Endodermal cell (in vitro differentiated cells): ENCODE measurements at regions not wholly inside any gene's neighbourhood (a gene's known extent, or its start where the extent isn't known, plus 50 kb on each side); places are given as distances from the start of the nearest gene placed in this dataset.

ENCODE experiments used
- DNase-seq: peaks from one replicate; pipeline ENCODE4 v3.0.0-alpha.2; 2017
- H3K27ac ChIP-seq: 2 replicates; pipeline ENCODE4 v1.5.1; 2013; ENCODE audit warnings: mild to moderate bottlenecking, low read depth, low read length, moderate library complexity
- H3K27me3 ChIP-seq: 2 replicates; pipeline ENCODE4 v1.6.1; 2013; ENCODE audit warnings: mild to moderate bottlenecking, low read length, moderate library complexity; ENCODE audit not compliant: insufficient read depth, control insufficient read depth, poor library complexity, severe bottlenecking
- H3K36me3 ChIP-seq: 2 replicates; pipeline ENCODE4 v1.7.0; 2013; ENCODE audit warnings: mild to moderate bottlenecking, low read length, moderate library complexity; ENCODE audit not compliant: control insufficient read depth, insufficient read depth
- H3K4me1 ChIP-seq: one replicate; pipeline ENCODE4 v1.7.0; 2013; ENCODE audit warnings: low read length; ENCODE audit not compliant: control insufficient read depth, insufficient read depth
- H3K4me3 ChIP-seq: 2 replicates; pipeline ENCODE4 v1.5.1; 2013; ENCODE audit warnings: mild to moderate bottlenecking, low read length, moderate library complexity
- H3K9ac ChIP-seq: 2 replicates; pipeline ENCODE4 v1.6.1; 2013; ENCODE audit warnings: mild to moderate bottlenecking, low read length, moderate library complexity; ENCODE audit not compliant: poor library complexity, severe bottlenecking; ENCODE audit errors: extremely low read depth
- H3K9me3 ChIP-seq: 2 replicates; pipeline ENCODE4 v1.6.1; 2013; ENCODE audit warnings: mild to moderate bottlenecking, low read length, moderate library complexity; ENCODE audit not compliant: control insufficient read depth
- H3K27ac Mint-ChIP-seq: 2 replicates; pipeline ENCODE4 v1.8.0; 2020; ENCODE audit warnings: mixed read lengths
- H3K27me3 Mint-ChIP-seq: 2 replicates; pipeline ENCODE4 v1.8.0; 2021; ENCODE audit warnings: mild to moderate bottlenecking, mixed read lengths; ENCODE audit not compliant: insufficient read depth
- H3K36me3 Mint-ChIP-seq: 2 replicates; pipeline ENCODE4 v1.8.0; 2020; ENCODE audit warnings: low read depth, mixed read lengths
- H3K4me1 Mint-ChIP-seq: 2 replicates; pipeline ENCODE4 v1.8.0; 2020; ENCODE audit warnings: mixed read lengths
- H3K4me3 Mint-ChIP-seq: 2 replicates; pipeline ENCODE4 v1.8.0; 2020; ENCODE audit warnings: mild to moderate bottlenecking, moderate library complexity, mixed read lengths
- H3K9me3 Mint-ChIP-seq: 2 replicates; pipeline ENCODE4 v1.8.0; 2020; ENCODE audit warnings: mild to moderate bottlenecking, mixed read lengths
- WGBS, 2 experiments: methylation state at CpG; one replicate each; pipeline versions ENCODE4 v1.1.5 to v1.1.7; 2013; ENCODE audit warnings: missing lambda C conversion rate in 2 of 2, mixed read lengths in 1 of 2; ENCODE audit not compliant: insufficient coverage in 1 of 2, insufficient read length in 1 of 2; 5-methylcytosine and 5-hydroxymethylcytosine counted together
- TF ChIP-seq, protein P1 (sequence below): fragments of 200-600 bp; sonication (generic); conservative IDR thresholded peaks from 2 replicates; pipeline ENCODE4 v1.5.0; 2021; ENCODE audit warnings: antibody characterized with exemption, mild to moderate bottlenecking

DNA sequence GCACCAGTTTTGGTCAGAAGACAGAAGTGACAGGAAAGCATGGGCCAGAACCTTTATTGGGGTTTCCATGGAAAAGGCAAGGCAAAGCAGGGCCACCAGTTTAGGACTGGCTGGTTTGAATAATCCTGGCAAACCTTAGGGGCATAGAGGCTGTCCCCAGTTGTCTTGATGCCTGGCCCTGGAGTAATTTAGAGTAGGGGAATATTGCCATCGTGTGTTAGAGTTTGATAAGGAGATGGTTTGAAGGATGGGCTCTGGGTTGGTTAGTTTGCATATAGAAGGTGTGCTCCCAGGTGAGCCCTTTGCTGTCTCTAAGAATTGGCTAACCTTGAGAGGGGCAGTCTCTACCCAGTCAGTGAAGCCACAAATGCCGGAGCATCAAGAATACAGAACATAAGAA is 79.6 kb downstream of the ZNF777 start:
- DNase-seq, result no peak
- Histone ChIP-seq H3K4me1 (no peaks in the 10 kb centered on the region), H3K27ac (no peak overlapping the region), H3K9me3 (peaks cover 10% of the 10 kb centered on the region), H3K4me3 (no peak overlapping the region), H3K36me3 (no peaks in the 10 kb centered on the region), H3K9ac (no peak overlapping the region), H3K27me3 (no peaks in the 10 kb centered on the region)
- Mint-ChIP-seq H3K27ac (no peak overlapping the region), H3K27me3 (peaks cover 5% of the 10 kb centered on the region), H3K4me1 (no peaks in the 10 kb centered on the region), H3K4me3 (no peak overlapping the region), H3K9me3 (peaks cover 11% of the 10 kb centered on the region), H3K36me3 (no peaks in the 10 kb centered on the region)
- TF ChIP-seq, protein P1, sequence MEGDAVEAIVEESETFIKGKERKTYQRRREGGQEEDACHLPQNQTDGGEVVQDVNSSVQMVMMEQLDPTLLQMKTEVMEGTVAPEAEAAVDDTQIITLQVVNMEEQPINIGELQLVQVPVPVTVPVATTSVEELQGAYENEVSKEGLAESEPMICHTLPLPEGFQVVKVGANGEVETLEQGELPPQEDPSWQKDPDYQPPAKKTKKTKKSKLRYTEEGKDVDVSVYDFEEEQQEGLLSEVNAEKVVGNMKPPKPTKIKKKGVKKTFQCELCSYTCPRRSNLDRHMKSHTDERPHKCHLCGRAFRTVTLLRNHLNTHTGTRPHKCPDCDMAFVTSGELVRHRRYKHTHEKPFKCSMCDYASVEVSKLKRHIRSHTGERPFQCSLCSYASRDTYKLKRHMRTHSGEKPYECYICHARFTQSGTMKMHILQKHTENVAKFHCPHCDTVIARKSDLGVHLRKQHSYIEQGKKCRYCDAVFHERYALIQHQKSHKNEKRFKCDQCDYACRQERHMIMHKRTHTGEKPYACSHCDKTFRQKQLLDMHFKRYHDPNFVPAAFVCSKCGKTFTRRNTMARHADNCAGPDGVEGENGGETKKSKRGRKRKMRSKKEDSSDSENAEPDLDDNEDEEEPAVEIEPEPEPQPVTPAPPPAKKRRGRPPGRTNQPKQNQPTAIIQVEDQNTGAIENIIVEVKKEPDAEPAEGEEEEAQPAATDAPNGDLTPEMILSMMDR, result no peak
- WGBS, 2 experiments, result 83 to 93% methylated on average over 2 of the region's 2 CpGs
